ENCODE measurements at regions not wholly inside any gene's neighbourhood (a gene's known extent, or its start where the extent isn't known, plus 50 kb on each side); places are given as distances from the start of the nearest gene placed in this dataset.

GRCh38 chr1:96481409-96481808 lies 240.2 kb upstream of the PTBP2 start:
- H4K20me1 ChIP-seq (ENCODE audit: insufficient read depth, low read length), result no peaks in the 10 kb centered on the region
- H2AFZ ChIP-seq (ENCODE audit: low read length), result no peak overlapping the region
- peaks cover 3% of the 10 kb centered on the region for H3K27me3 ChIP-seq (ENCODE audit: insufficient read depth, low read length)
- no peaks in the 10 kb centered on the region for H3K9me3 ChIP-seq (ENCODE audit: low read depth, low read length)
- H3K4me3 ChIP-seq (ENCODE audit: insufficient read depth, low read length), result no peak overlapping the region
- no peaks in the 10 kb centered on the region for H3K79me2 ChIP-seq (ENCODE audit: insufficient read depth, low read length)
- no peak for TF ChIP-seq CTCF (IDR thresholded peaks at IDR 0.05; ENCODE audit: extremely low read depth, low read depth, low read length)
- H3K4me1 ChIP-seq (ENCODE audit: insufficient read depth, low read length), result no peaks in the 10 kb centered on the region
- no peak for DNase-seq (ENCODE audit: insufficient read length, low spot score, missing footprints)
- no peaks in the 10 kb centered on the region for H3K36me3 ChIP-seq (ENCODE audit: insufficient read depth, low read length)
- no peak overlapping the region for H3K27ac ChIP-seq (ENCODE audit: low read depth, low read length)
- H3K4me2 ChIP-seq (ENCODE audit: insufficient read depth, low read length), result no peak overlapping the region

GRCh38 chr1:96482616-96483015 lies 239.0 kb upstream of the PTBP2 start:
- no peak overlapping the region for H3K4me3 ChIP-seq (ENCODE audit: insufficient read depth, low read length)
- H3K79me2 ChIP-seq (ENCODE audit: insufficient read depth, low read length), result no peaks in the 10 kb centered on the region
- peaks cover 9% of the 10 kb centered on the region for H3K4me1 ChIP-seq (ENCODE audit: insufficient read depth, low read length)
- no peak for DNase-seq (ENCODE audit: insufficient read length, low spot score, missing footprints)
- no peak for TF ChIP-seq CTCF (IDR thresholded peaks at IDR 0.05; ENCODE audit: extremely low read depth, low read depth, low read length)
- H3K4me2 ChIP-seq (ENCODE audit: insufficient read depth, low read length), result peak overlapping the region; percentile 30
- H4K20me1 ChIP-seq (ENCODE audit: insufficient read depth, low read length), result no peaks in the 10 kb centered on the region
- no peaks in the 10 kb centered on the region for H3K9me3 ChIP-seq (ENCODE audit: low read depth, low read length)
- peaks cover 1% of the 10 kb centered on the region for H3K27me3 ChIP-seq (ENCODE audit: insufficient read depth, low read length)
- H3K36me3 ChIP-seq (ENCODE audit: insufficient read depth, low read length), result no peaks in the 10 kb centered on the region
- no peak overlapping the region for H3K27ac ChIP-seq (ENCODE audit: low read depth, low read length)
- H2AFZ ChIP-seq (ENCODE audit: low read length), result peak overlapping the region; percentile 54

GRCh38 chr1:96487394-96487793 lies 234.2 kb upstream of the PTBP2 start:
- Histone ChIP-seq H2AFZ (ENCODE audit: low read length) (peak overlapping the region; percentile 48), H3K36me3 (ENCODE audit: insufficient read depth, low read length) (no peaks in the 10 kb centered on the region), H3K79me2 (ENCODE audit: insufficient read depth, low read length) (no peaks in the 10 kb centered on the region), H3K27ac (ENCODE audit: low read depth, low read length) (no peak overlapping the region), H3K9me3 (ENCODE audit: low read depth, low read length) (no peaks in the 10 kb centered on the region), H3K4me3 (ENCODE audit: insufficient read depth, low read length) (peak overlapping the region; percentile 8), H3K27me3 (ENCODE audit: insufficient read depth, low read length) (no peaks in the 10 kb centered on the region), H4K20me1 (ENCODE audit: insufficient read depth, low read length) (no peaks in the 10 kb centered on the region), H3K4me1 (ENCODE audit: insufficient read depth, low read length) (peaks cover 13% of the 10 kb centered on the region), H3K4me2 (ENCODE audit: insufficient read depth, low read length) (peak overlapping the region; percentile 61)
- TF ChIP-seq CTCF (IDR thresholded peaks at IDR 0.05; ENCODE audit: extremely low read depth, low read depth, low read length), result no peak
- peak; percentile 90 for DNase-seq (ENCODE audit: insufficient read length, low spot score, missing footprints)

GRCh38 chr1:96487971-96488370 lies 233.6 kb upstream of the PTBP2 start:
- no peak overlapping the region for H3K4me3 ChIP-seq (ENCODE audit: insufficient read depth, low read length)
- H3K4me1 ChIP-seq (ENCODE audit: insufficient read depth, low read length), result peaks cover 13% of the 10 kb centered on the region
- H3K27me3 ChIP-seq (ENCODE audit: insufficient read depth, low read length), result no peaks in the 10 kb centered on the region
- no peaks in the 10 kb centered on the region for H3K36me3 ChIP-seq (ENCODE audit: insufficient read depth, low read length)
- no peaks in the 10 kb centered on the region for H4K20me1 ChIP-seq (ENCODE audit: insufficient read depth, low read length)
- no peak overlapping the region for H3K4me2 ChIP-seq (ENCODE audit: insufficient read depth, low read length)
- no peak for DNase-seq (ENCODE audit: insufficient read length, low spot score, missing footprints)
- no peak overlapping the region for H2AFZ ChIP-seq (ENCODE audit: low read length)
- no peaks in the 10 kb centered on the region for H3K79me2 ChIP-seq (ENCODE audit: insufficient read depth, low read length)
- H3K27ac ChIP-seq (ENCODE audit: low read depth, low read length), result no peak overlapping the region
- TF ChIP-seq CTCF (IDR thresholded peaks at IDR 0.05; ENCODE audit: extremely low read depth, low read depth, low read length), result no peak
- no peaks in the 10 kb centered on the region for H3K9me3 ChIP-seq (ENCODE audit: low read depth, low read length)
